Limb (tissue), 2 donors: ENCODE measurements at regions not wholly inside any gene's neighbourhood (a gene's known extent, or its start where the extent isn't known, plus 50 kb on each side); places are given as distances from the start of the nearest gene placed in this dataset.
"Not testable (repeated sequence)": the region's sequence is repeated elsewhere in the genome, so short reads cannot be mapped to it uniquely, and the experiment has no call there.

ENCODE experiments used
- DNase-seq, 2 donors: peaks; one replicate each; pipeline ENCODE4 v3.0.0-alpha.2; 2016; ENCODE audit errors: extremely low spot score in 2 of 2

- DNase-seq, result not testable (repeated sequence)
These were observed 139.8 kb upstream of the ERV3-1 start for GRCh38 chr7:65146118-65146914.

- DNase-seq, result not testable (repeated sequence)
These were observed 139.2 kb upstream of the ERV3-1 start for GRCh38 chr7:65145710-65146109.

GRCh38 chr7:65145008-65145407 lies 138.5 kb upstream of the ERV3-1 start:
- not testable (repeated sequence) for DNase-seq

GRCh38 chr7:65144557-65144956 lies 138.1 kb upstream of the ERV3-1 start:
- DNase-seq, result not testable (repeated sequence)

GRCh38 chr7:65144119-65144518 lies 137.6 kb upstream of the ERV3-1 start:
- not testable (repeated sequence) for DNase-seq

DNA sequence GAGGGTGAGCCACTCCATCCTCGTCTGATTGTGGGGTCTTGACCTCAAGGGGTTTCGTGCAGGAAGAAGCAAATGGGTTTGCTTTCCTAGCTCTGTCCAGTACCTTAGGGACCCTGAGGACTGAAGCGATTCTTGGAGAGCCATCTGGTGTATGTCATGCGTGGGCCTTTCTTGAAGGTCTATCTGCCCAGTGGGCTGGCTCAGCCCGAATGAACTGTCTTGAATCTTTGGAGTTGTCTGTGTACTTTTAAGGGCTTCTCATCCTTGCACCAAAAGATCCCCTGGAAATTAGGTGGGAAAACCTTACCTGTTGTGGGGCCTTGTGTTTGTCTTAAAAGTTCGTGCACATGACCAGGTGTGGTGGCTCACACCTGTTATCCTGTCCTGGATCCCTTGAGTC lies 135.4 kb upstream of the ERV3-1 start:
- DNase-seq, result not testable (repeated sequence)

- DNase-seq, result peak in 1 of 2 donors; percentile 31
These were observed 134.9 kb upstream of the ERV3-1 start for GRCh38 chr7:65141405-65141778.

- DNase-seq, result not testable (repeated sequence)
These were observed 134.3 kb upstream of the ERV3-1 start for GRCh38 chr7:65140543-65141404.

DNA sequence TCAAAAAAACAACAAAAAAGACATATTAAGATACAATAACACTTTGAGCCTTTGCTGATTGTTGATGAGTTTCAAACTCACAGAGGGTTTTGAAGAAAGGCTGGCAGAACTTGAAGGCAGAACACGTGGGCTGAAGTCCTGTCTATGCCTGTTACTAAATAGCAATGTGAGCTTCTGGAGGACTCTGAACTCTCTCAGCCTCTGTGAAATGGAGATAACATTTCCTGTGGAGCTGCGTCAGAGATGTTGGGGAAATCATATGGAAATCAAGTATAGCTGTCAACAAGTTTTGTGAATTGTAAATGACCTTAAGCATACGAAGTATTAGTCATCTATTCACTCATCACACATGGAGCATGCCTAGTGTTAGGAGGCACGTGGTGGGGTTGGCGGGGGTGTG lies 130.4 kb upstream of the ERV3-1 start:
- not testable (repeated sequence) for DNase-seq

- not testable (repeated sequence) for DNase-seq
These were observed 126.6 kb upstream of the ERV3-1 start for GRCh38 chr7:65133087-65133486.

DNA sequence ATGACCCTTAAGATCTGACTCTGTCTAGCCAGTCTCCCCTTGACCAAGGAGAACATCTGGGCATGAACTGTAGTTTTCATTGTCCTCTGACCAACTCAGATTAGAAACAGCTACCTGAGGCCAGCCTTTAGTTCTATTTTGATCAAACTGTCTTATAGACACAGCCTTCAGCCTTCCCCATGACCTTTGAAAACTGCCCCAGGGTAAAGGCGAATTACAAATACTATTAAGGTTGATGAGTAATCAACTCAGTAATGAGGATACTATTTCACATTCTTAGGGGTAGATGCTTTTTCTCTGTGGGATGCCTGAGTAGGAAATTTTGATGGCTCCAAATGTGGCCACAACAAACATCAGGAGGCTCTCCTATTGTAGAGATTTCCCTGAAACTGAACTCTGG lies 125.8 kb upstream of the ERV3-1 start:
- DNase-seq, result not testable (repeated sequence)

- DNase-seq, result not testable (repeated sequence)
These were observed 120.9 kb upstream of the ERV3-1 start for GRCh38 chr7:65127364-65127763.

GRCh38 chr7:65124600-65124999 lies 118.1 kb upstream of the ERV3-1 start:
- not testable (repeated sequence) for DNase-seq

DNA sequence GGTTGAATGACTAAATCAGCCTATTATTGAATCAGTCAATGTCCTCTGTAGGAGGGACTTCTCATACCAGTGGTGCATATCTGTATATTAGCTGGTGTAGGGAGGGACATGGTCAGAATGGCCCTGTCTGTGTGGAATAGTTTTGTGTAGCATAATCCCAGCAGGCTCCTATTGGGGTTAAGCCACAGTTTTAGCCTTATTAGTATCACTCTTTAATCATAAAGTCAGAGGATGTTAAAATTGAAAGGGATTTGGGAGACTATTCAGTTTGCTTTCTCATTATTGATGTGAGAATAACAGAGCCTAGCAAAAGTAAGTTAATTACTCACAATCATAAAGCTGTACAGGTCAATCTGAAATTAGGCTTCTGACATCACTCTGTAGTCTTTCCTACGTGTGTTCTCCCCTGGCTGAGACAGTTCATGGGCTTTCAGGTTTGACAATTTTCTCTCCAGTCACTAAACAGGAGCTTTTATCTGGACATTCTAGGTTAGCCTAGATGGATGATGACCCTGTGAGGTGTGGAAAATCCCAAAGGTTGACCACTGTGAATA lies 99.2 kb upstream of the ERV3-1 start:
- not testable (repeated sequence) for DNase-seq

DNA sequence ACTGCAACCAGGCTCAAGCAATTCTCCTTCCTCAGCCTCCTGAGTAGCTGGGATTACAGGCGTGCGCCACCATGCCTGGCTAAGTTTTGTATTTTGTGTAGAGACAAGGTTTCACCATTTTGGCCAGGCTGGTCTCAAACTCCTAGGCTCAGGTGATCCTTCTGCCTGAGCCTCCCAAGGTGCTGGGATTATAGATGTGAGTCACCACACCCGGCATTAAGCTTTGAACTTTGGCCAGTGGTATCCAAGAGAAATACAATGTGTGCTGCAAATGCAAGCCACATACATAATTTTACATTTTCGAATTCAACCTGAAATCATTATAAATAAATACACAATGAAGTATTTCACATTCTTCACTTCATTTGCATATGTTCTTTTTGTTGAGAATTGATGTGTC lies 94.0 kb upstream of the ERV3-1 start:
- DNase-seq, result not testable (repeated sequence)

DNA sequence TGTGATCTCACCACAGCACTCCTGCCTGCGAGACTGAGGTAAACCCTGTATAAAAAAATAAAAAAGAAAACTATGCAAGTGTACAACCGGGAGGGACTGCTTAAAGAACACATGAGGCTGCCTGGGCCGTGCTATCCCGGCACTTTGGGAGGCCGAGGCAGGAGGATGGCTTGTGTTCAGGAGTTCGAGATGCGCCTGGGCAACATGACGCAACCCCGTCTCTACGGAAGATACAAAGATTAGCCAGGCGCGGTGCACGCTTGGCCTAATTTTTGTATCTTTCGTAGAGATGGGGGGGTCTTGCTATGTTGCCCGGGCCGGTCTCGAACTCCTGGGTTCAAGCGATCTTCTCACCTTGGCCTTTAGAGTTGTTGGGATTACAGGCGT lies 75.2 kb upstream of the ERV3-1 start:
- not testable (repeated sequence) for DNase-seq

DNA sequence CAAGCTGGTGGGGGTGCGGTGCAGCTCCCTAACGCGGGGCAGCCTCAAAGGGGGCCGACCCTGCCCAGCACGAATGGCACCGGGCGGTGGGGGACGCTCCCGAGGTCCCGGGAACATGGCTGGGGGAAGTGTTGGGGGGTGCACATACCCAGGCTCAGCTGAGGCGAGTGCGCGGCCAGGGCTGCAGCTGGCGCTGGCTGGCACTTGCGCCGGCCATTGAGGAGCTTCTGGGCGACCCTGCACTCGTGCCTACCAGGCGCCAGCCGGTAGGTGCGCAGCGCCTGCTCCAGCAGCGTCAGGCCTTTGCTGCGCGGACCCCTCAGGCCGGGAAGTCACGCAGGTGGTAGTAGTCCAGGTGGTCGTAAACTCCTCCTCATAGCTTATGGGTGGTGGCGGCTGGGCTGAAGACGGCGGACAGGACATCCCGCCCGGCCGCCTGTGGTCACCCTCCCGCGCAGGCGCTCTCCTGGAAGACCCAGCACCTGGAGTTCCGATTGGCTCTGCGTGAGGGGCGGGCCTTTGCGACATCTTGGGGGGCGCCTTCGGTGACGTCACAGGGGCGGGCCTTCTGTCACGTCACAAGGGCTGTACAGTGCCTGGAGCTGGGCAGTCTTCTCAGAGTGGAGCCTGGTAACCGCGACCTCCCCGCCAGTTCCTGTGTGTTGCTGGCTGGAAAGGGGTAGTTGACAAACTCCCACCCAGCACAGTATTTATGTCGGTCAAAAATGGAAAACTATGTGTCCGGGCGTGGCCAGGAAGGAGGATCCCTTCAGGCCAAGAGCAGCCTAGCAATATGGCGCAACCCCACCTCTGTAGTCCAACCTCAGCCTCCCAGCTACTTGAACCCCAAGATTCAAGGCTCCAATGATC lies 74.5 kb upstream of the ERV3-1 start:
- DNase-seq, result peak; percentile 84 to 97

- not testable (repeated sequence) for DNase-seq
These were observed 68.5 kb upstream of the ERV3-1 start for GRCh38 chr7:65074959-65075358.

DNA sequence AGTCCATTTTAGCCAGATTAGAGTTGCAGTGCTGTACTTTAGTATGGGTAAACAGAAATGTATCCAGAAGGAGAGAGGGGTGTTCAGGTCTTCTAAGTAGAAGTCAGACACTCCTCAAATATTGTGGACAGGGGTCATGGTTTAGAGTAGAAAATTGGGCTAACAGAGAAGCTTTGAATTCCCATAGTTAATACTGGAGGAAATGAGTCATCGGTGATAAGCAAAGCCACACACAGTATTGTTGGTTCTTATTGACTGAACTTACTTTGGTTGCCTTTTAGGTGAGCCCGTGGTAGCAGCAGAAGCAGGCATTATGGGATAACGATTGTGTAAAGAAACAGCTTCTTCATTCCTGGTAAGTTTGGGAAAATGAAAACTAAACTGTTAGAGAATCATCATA lies 66.7 kb upstream of the ERV3-1 start:
- not testable (repeated sequence) for DNase-seq

DNA sequence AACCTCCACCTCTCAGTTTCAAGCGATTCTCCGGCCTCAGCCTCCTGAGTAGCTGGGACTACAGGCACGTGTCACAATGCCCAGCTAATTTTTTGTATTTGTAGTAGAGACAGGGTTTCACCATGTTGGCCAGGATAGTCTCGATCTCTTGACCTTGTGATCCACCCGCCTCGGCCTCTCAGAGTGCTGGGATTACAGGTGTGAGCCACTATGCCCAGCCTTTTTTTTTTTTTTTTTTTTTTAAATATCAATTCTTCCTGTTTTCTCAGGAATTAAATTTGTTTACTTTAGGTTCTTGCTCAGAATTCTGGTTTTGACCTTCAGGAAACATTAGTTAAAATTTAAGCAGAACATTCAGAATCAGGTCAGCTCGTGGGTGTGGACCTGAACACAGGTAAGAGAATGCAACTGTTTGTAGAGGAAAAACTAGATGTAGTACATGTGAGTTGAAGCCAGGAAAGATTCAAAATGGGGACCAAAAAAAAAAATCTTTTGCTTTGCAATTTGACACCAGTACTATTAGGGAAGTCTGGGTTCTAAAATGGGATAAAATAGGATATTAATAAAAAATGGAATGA lies 65.5 kb upstream of the ERV3-1 start:
- not testable (repeated sequence) for DNase-seq

DNA sequence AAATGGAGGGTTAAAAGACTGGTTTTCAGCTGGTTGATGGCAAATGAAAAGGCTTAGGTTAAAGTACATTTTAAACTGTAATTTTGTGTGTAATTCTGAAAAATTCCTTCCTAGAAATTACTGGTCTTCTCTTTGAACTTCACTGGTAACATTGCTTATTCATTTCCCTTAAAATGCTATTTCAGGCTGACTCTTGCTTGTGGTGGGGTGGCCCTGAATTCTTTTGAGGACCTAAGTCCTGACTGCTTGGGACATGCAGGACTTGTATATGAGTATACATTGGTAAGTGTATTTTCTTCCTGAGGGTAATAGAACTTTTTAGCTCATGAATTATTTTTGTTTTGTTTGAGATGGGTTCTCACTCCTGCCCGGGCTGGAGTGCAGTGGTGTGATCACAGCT lies 63.0 kb upstream of the ERV3-1 start:
- DNase-seq, result not testable (repeated sequence)
